H1 (cell line): ENCODE measurements at regions not wholly inside any gene's neighbourhood (a gene's known extent, or its start where the extent isn't known, plus 50 kb on each side); places are given as distances from the start of the nearest gene placed in this dataset.

Experiments
- CTCF ChIA-PET: fragments of 300-600 bp; sonication (Branson Sonifier 250); formaldehyde crosslinking; loops from one replicate; lab custom pipeline; 2021; ENCODE audit not compliant: partially characterized antibody; lab: Charles Lee
- POLR2A ChIA-PET: fragments of 300-600 bp; sonication (Branson Sonifier 250); formaldehyde crosslinking; loops from one replicate; lab custom pipeline; 2021; ENCODE audit warnings: inconsistent platforms; ENCODE audit not compliant: partially characterized antibody; lab: Charles Lee
- DNase-seq, 2 experiments: peaks; one replicate each; pipeline versions ENCODE4 v3.0.0 to v3.0.0-alpha.2; 2010 to 2022; ENCODE audit warnings: low spot score in 2 of 2, low read depth in 1 of 2, mixed read lengths in 1 of 2
- FAIRE-seq: peaks from 2 replicates; lab custom pipeline; 2011; peaks lifted over from hg19 to GRCh38; lab: Jason Lieb, UNC
- H2AFZ ChIP-seq: 2 replicates; pipeline ENCODE4 v1.8.1; 2012; ENCODE audit warnings: low read length, inconsistent platforms
- H2AK5ac ChIP-seq: 2 replicates; pipeline ENCODE4 v1.6.1; 2013; ENCODE audit warnings: low read depth, low read length
- H2BK120ac ChIP-seq: replicated peaks from 2 replicates; pipeline ENCODE3; 2013; ENCODE audit warnings: low read depth, low read length, inconsistent platforms
- H2BK12ac ChIP-seq: 2 replicates; pipeline ENCODE4 v1.6.1; 2013; ENCODE audit warnings: low read depth, low read length
- H2BK15ac ChIP-seq: 2 replicates; pipeline ENCODE4 v1.6.1; 2013; ENCODE audit warnings: low read length
- H2BK20ac ChIP-seq: 2 replicates; pipeline ENCODE4 v1.6.1; 2013; ENCODE audit warnings: low read length
- H2BK5ac ChIP-seq: 2 replicates; pipeline ENCODE4 v1.6.1; 2013; ENCODE audit warnings: low read depth, low read length
- H3K14ac ChIP-seq: 2 replicates; pipeline ENCODE4 v1.6.1; 2013; ENCODE audit warnings: inconsistent platforms; ENCODE audit not compliant: insufficient read length
- H3K18ac ChIP-seq: 2 replicates; pipeline ENCODE4 v1.6.1; 2013; ENCODE audit warnings: low read length; ENCODE audit errors: extremely low read depth
- H3K23ac ChIP-seq: 2 replicates; pipeline ENCODE4 v1.6.1; 2013; ENCODE audit warnings: inconsistent platforms; ENCODE audit not compliant: insufficient read length
- H3K23me2 ChIP-seq: 2 replicates; pipeline ENCODE4 v1.6.1; 2013; ENCODE audit warnings: low read depth, low read length
- H3K27ac ChIP-seq: 2 replicates; pipeline ENCODE4 v1.6.1; 2011; ENCODE audit warnings: low read depth, low read length, inconsistent platforms
- H3K27me3 ChIP-seq, 4 experiments: replicated peaks in 1 of 4; 1 replicate in 1 of 4; 2 replicates in 3 of 4; pipeline versions ENCODE4 v1.6.1 to v1.8.1; 2011 to 2013; ENCODE audit warnings: low read length in 3 of 4, mild to moderate bottlenecking in 3 of 4, inconsistent platforms in 2 of 4, mixed read lengths in 2 of 4, moderate library complexity in 1 of 4; ENCODE audit not compliant: control insufficient read depth in 3 of 4, insufficient read depth in 3 of 4; ENCODE audit errors: extremely low read depth in 1 of 4
- H3K36me3 ChIP-seq, 4 experiments: 2 replicates each; pipeline versions ENCODE4 v1.6.1 to v1.8.1; 2011 to 2013; ENCODE audit warnings: mild to moderate bottlenecking in 4 of 4, low read length in 3 of 4, moderate library complexity in 2 of 4, control low read depth in 1 of 4, inconsistent platforms in 1 of 4; ENCODE audit not compliant: insufficient read depth in 4 of 4, control insufficient read depth in 2 of 4
- H3K4ac ChIP-seq: replicated peaks from 2 replicates; pipeline ENCODE3; 2013; ENCODE audit warnings: low read length, low read depth, mixed read lengths, inconsistent platforms; ENCODE audit not compliant: insufficient read length
- H3K4me1 ChIP-seq, 4 experiments: replicated peaks in 1 of 4; 1 replicate in 1 of 4; 2 replicates in 3 of 4; pipeline versions ENCODE4 v1.6.1 to v1.8.1; 2011 to 2013; ENCODE audit warnings: low read length in 3 of 4, inconsistent platforms in 2 of 4, mixed read lengths in 1 of 4; ENCODE audit not compliant: insufficient read depth in 4 of 4, control insufficient read depth in 3 of 4
- H3K4me2 ChIP-seq, 2 experiments: 2 replicates each; pipeline versions ENCODE4 v1.6.1 to v1.8.1; 2011 to 2013; ENCODE audit warnings: low read depth in 2 of 2, low read length in 2 of 2, control low read depth in 1 of 2, inconsistent platforms in 1 of 2, mild to moderate bottlenecking in 1 of 2; ENCODE audit not compliant: insufficient read depth in 1 of 2
- H3K4me3 ChIP-seq, 4 experiments: fragments of 200-600, 300-600 bp in 1 of 4; sonication (generic), shearing (Covaris generic), sonication (Bioruptor Twin) in 1 of 4; 2 replicates each; pipeline versions ENCODE4 v1.5.1 to v1.8.1; 2011 to 2016; ENCODE audit warnings: low read length in 4 of 4, low read depth in 3 of 4, control low read depth in 2 of 4, inconsistent platforms in 2 of 4, mild to moderate bottlenecking in 2 of 4, mixed read lengths in 1 of 4, moderate library complexity in 1 of 4; ENCODE audit not compliant: insufficient read depth in 2 of 4; ENCODE audit errors: extremely low read depth in 1 of 4
- H3K56ac ChIP-seq: replicated peaks from 2 replicates; pipeline ENCODE3; 2013; ENCODE audit warnings: low read depth, mild to moderate bottlenecking, mixed read lengths, low read length, inconsistent platforms; ENCODE audit not compliant: insufficient read length
- H3K79me1 ChIP-seq: 2 replicates; pipeline ENCODE4 v1.6.1; 2013; ENCODE audit warnings: low read depth, low read length, control low read depth
- H3K79me2 ChIP-seq, 2 experiments: 2 replicates each; pipeline versions ENCODE4 v1.6.1 to v1.8.1; 2012 to 2013; ENCODE audit warnings: low read length in 2 of 2, mild to moderate bottlenecking in 2 of 2, inconsistent platforms in 1 of 2; ENCODE audit not compliant: insufficient read depth in 2 of 2, control insufficient read depth in 1 of 2
- H3K9ac ChIP-seq, 4 experiments: replicated peaks in 1 of 4; 1 replicate in 1 of 4; 2 replicates in 3 of 4; pipeline versions ENCODE4 v1.6.1 to v1.8.1; 2011 to 2013; ENCODE audit warnings: low read depth in 3 of 4, low read length in 3 of 4, control low read depth in 2 of 4, mild to moderate bottlenecking in 2 of 4, moderate library complexity in 2 of 4, inconsistent platforms in 1 of 4; ENCODE audit errors: extremely low read depth in 1 of 4
- H3K9me3 ChIP-seq, 2 experiments: 2 replicates each; pipeline versions ENCODE4 v1.6.1 to v1.8.1; 2012 to 2013; ENCODE audit warnings: mild to moderate bottlenecking in 2 of 2, moderate library complexity in 2 of 2, control low read depth in 1 of 2, inconsistent platforms in 1 of 2, low read depth in 1 of 2, low read length in 1 of 2, mixed read lengths in 1 of 2; ENCODE audit not compliant: insufficient read depth in 2 of 2
- H4K20me1 ChIP-seq, 2 experiments: replicated peaks in 1 of 2; 2 replicates each; pipeline versions ENCODE3 to v1.8.1; 2011 to 2013; ENCODE audit warnings: inconsistent platforms in 2 of 2, low read length in 2 of 2, mild to moderate bottlenecking in 1 of 2; ENCODE audit not compliant: insufficient read depth in 2 of 2, control insufficient read depth in 1 of 2
- H4K5ac ChIP-seq: 2 replicates; pipeline ENCODE4 v1.6.1; 2013; ENCODE audit warnings: low read length, low read depth, mixed read lengths, inconsistent platforms; ENCODE audit not compliant: insufficient read length
- H4K8ac ChIP-seq: 2 replicates; pipeline ENCODE4 v1.8.0; 2013; ENCODE audit warnings: mild to moderate bottlenecking, moderate library complexity, low read length, inconsistent platforms; ENCODE audit not compliant: insufficient read depth; ENCODE audit errors: extremely low read depth
- H4K91ac ChIP-seq: replicated peaks from 2 replicates; pipeline ENCODE3; 2013; ENCODE audit warnings: low read length, mixed read lengths, inconsistent platforms; ENCODE audit not compliant: insufficient read length
- CBX8 ChIP-seq: fragments of 300-800, 300-1000 bp; sonication (generic); IDR thresholded peaks from 2 replicates; pipeline ENCODE4 v1.7.1; 2016; ENCODE audit warnings: low read depth, low read length, borderline replicate concordance
- WGBS, 2 experiments: shearing (Covaris generic) in 1 of 2; methylation state at CpG; one replicate each; pipeline versions ENCODE4 v1.1.6 to v1.1.7; 2013 to 2015; ENCODE audit warnings: low lambda C conversion rate in 2 of 2, mixed read lengths in 2 of 2, inconsistent platforms in 1 of 2, low coverage in 1 of 2, missing lambda C conversion rate in 1 of 2; ENCODE audit not compliant: insufficient replicate concordance in 2 of 2, insufficient coverage in 1 of 2, insufficient read length in 1 of 2; ENCODE audit errors: extremely low coverage in 1 of 2, missing lambda C conversion rate in 1 of 2; 5-methylcytosine and 5-hydroxymethylcytosine counted together

DNA sequence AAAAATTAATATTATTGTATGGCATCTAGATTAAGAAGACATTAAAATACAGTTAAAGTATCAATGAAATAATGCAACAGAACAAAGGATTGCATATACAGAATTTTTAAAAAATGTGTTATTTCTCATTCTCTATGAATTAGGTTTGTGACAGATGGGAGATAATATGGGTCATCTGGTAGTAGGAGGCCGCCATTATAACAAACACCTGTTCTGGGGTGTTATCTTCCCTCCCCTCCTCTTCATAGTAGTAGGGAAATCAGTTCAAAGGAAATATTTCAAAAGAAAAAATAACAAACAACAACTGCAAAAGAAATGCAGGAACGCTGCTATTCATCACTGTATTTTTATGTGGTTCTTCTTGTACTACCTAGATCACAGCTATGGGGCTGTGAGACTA, 187.0 kb upstream of the ATP2B1 start:
- no peak overlapping the region for H4K91ac ChIP-seq
- no peak overlapping the region for H2AFZ ChIP-seq
- H2BK12ac ChIP-seq: no peak overlapping the region
- H3K27ac ChIP-seq: no peak overlapping the region
- H2BK20ac ChIP-seq: no peak overlapping the region
- no peaks in the 10 kb centered on the region for H3K27me3 ChIP-seq
- no peak for TF ChIP-seq CBX8
- TF ChIP-seq, all 59 proteins: peak for 0
- CTCF ChIA-PET: no interaction called here
- FAIRE-seq (no peak), DNase-seq (no peak)
- no peak overlapping the region for H2BK5ac ChIP-seq
- H3K9ac ChIP-seq: no peak overlapping the region
- 81% methylated on average over 2 of the region's 2 CpGs; no CpG with 5 or more reads in 1 of the 2 experiments for WGBS, 2 experiments
- no peak overlapping the region for H2BK15ac ChIP-seq
- no peak overlapping the region for H2AK5ac ChIP-seq
- no peak overlapping the region for H4K5ac ChIP-seq
- H3K36me3 ChIP-seq: no peaks in the 10 kb centered on the region
- no peaks in the 10 kb centered on the region for H4K20me1 ChIP-seq
- H3K4me1 ChIP-seq: peaks cover 0 to 3% (median 0%) of the 10 kb centered on the region in 4 experiments; a peak in 1 of 7 replicates
- no peak overlapping the region for H3K18ac ChIP-seq
- no peak overlapping the region for H3K14ac ChIP-seq
- H3K4me2 ChIP-seq: no peak overlapping the region
- no peaks in the 10 kb centered on the region for H3K9me3 ChIP-seq
- no peak overlapping the region for H3K56ac ChIP-seq
- H3K23me2 ChIP-seq: no peaks in the 10 kb centered on the region
- POLR2A ChIA-PET: interaction anchor here (1.1 kb wide), 1 partner anchor 245 kb away, joined by 3 read pairs; no protein-coding TSS in a partner anchor
- no peak overlapping the region for H4K8ac ChIP-seq
- no peak overlapping the region for H3K23ac ChIP-seq
- H3K4me3 ChIP-seq: no peak overlapping the region
- no peak overlapping the region for H3K4ac ChIP-seq
- H3K79me2 ChIP-seq: no peaks in the 10 kb centered on the region
- H3K79me1 ChIP-seq: no peaks in the 10 kb centered on the region
- no peak overlapping the region for H2BK120ac ChIP-seq
